ENCODE measurements at regions not wholly inside any gene's neighbourhood (a gene's known extent, or its start where the extent isn't known, plus 50 kb on each side); places are given as distances from the start of the nearest gene placed in this dataset.

DNA sequence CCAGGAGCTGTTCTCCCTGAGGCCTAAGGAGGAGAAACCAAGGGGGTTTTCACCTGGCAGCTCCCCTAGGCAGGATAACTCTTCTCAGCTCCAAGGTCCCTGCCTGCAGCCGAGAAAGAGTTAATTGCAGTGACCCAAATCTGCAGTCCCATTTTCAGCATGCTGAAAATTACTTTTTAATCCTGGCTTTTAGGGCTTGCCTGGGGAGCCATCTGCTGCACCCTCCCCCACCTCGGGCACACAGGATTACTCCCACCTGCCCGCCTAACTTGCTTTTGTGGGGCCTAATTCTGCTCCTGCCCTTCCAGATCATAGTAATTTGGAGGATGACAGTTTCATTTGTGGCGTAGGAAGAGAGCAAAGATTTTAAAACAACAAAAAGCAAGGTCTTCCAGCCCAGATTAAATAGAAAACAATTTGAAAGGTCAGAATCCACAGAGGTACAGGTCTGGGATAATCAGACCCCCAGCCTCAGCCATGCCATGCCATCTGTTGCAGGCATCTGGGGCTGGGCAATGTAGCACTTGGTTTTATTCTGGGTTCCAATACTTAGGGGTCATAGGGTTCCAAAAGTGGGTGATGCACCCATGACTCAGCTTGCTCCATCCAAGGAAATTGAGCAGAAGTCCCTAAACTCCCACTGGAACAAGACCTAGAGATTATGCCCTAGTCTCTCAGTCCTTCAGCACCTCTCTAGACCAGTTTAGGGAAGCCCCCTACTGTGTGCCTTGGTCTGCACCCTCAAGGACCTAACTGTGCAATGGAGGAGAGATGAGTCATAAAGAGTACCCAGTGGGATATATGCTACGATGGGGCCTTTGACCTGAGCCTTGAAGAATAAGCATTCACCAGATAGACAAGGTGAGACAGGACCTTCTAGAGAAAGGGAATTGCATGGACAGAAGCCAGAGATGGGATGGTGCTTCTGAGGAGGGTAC lies 64.5 kb upstream of the NLK start:
- POLR2A ChIA-PET = no interaction called here
- intact Hi-C loops (cut with micrococcal nuclease) = no loop called here
- Histone ChIP-seq H3K4me1 (ENCODE audit: control insufficient read depth in 1 of 2, insufficient read depth in 2 of 2, low read length in 2 of 2) (peaks cover 0 to 3% of the 10 kb centered on the region in 2 experiments; a peak in 1 of 4 replicates), H3K4me2 (ENCODE audit: low read length) (no peak overlapping the region), H2AFZ (ENCODE audit: low read depth, low read length, poor library complexity, severe bottlenecking) (no peak overlapping the region), H3K27ac (ENCODE audit: low read depth, low read length) (no peak overlapping the region), H4K20me1 (ENCODE audit: insufficient read depth) (no peaks in the 10 kb centered on the region), H3K9me2 (ENCODE audit: insufficient read depth) (no peaks in the 10 kb centered on the region), H3K9me3 (ENCODE audit: control insufficient read depth in 1 of 2, insufficient read depth in 1 of 2, low read depth in 1 of 2, low read length in 2 of 2) (no peaks in the 10 kb centered on the region), H3K9ac (ENCODE audit: low read length) (no peak overlapping the region), H3K4me3 (replicated peaks in 1 of 2; ENCODE audit: low read depth in 1 of 2, low read length in 2 of 2) (no peak overlapping the region), H3K27me3 (ENCODE audit: insufficient read depth, low read length) (no peaks in the 10 kb centered on the region), H3K79me2 (ENCODE audit: insufficient read depth, low read length) (no peaks in the 10 kb centered on the region), H3K36me3 (ENCODE audit: control insufficient read depth in 1 of 2, insufficient read depth in 2 of 2, low read length in 2 of 2) (no peaks in the 10 kb centered on the region)
- no TSS peak for BruUV-seq (replicated peaks)
- TF ChIP-seq, protein P1, sequence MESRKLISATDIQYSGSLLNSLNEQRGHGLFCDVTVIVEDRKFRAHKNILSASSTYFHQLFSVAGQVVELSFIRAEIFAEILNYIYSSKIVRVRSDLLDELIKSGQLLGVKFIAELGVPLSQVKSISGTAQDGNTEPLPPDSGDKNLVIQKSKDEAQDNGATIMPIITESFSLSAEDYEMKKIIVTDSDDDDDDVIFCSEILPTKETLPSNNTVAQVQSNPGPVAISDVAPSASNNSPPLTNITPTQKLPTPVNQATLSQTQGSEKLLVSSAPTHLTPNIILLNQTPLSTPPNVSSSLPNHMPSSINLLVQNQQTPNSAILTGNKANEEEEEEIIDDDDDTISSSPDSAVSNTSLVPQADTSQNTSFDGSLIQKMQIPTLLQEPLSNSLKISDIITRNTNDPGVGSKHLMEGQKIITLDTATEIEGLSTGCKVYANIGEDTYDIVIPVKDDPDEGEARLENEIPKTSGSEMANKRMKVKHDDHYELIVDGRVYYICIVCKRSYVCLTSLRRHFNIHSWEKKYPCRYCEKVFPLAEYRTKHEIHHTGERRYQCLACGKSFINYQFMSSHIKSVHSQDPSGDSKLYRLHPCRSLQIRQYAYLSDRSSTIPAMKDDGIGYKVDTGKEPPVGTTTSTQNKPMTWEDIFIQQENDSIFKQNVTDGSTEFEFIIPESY (IDR thresholded peaks at IDR 0.05; ENCODE audit: extremely low read depth, insufficient replicate concordance, low read length) = no peak
- TF ChIP-seq TCF7L2 (IDR thresholded peaks at IDR 0.05; ENCODE audit: borderline replicate concordance, extremely low read depth, insufficient read depth, insufficient read length) = no peak
- no peak for TF ChIP-seq ZFX (IDR thresholded peaks at IDR 0.05)
- TF ChIP-seq CEBPB (IDR thresholded peaks at IDR 0.05; ENCODE audit: low read depth) = no peak
- TF ChIP-seq, protein P2, sequence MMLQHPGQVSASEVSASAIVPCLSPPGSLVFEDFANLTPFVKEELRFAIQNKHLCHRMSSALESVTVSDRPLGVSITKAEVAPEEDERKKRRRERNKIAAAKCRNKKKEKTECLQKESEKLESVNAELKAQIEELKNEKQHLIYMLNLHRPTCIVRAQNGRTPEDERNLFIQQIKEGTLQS (IDR thresholded peaks at IDR 0.05) = no peak
- no peak for TF ChIP-seq EZH2 (IDR thresholded peaks at IDR 0.05)
- no peak for TF ChIP-seq EGR1 (IDR thresholded peaks at IDR 0.05; ENCODE audit: low read depth)
- TF ChIP-seq SIN3A (IDR thresholded peaks at IDR 0.05; ENCODE audit: low read depth) = no peak
- no peak for TF ChIP-seq POLR2A (IDR thresholded peaks at IDR 0.05; ENCODE audit: borderline replicate concordance, extremely low read depth, insufficient read depth, insufficient read length)
- no peak for TF ChIP-seq POLR2AphosphoS5 (IDR thresholded peaks at IDR 0.05; ENCODE audit: low read depth, low read length)
- TF ChIP-seq SP1 (IDR thresholded peaks at IDR 0.05; ENCODE audit: low read depth) = no peak
- TF ChIP-seq ELF1 (IDR thresholded peaks at IDR 0.05; ENCODE audit: borderline replicate concordance, low read depth) = no peak
- RAD21 ChIA-PET (ENCODE audit: low non-redundant PET in 1 of 2, low total read pairs in 2 of 2, uncharacterized antibody in 2 of 2, unreplicated experiment in 2 of 2) = no interaction called here
- CTCF ChIA-PET = no interaction called here
- no peak for DNase-seq (ENCODE audit: low read depth, low spot score)
- no peak for ATAC-seq
